ENCODE measurements at regions not wholly inside any gene's neighbourhood (a gene's known extent, or its start where the extent isn't known, plus 50 kb on each side); places are given as distances from the start of the nearest gene placed in this dataset.

DNA sequence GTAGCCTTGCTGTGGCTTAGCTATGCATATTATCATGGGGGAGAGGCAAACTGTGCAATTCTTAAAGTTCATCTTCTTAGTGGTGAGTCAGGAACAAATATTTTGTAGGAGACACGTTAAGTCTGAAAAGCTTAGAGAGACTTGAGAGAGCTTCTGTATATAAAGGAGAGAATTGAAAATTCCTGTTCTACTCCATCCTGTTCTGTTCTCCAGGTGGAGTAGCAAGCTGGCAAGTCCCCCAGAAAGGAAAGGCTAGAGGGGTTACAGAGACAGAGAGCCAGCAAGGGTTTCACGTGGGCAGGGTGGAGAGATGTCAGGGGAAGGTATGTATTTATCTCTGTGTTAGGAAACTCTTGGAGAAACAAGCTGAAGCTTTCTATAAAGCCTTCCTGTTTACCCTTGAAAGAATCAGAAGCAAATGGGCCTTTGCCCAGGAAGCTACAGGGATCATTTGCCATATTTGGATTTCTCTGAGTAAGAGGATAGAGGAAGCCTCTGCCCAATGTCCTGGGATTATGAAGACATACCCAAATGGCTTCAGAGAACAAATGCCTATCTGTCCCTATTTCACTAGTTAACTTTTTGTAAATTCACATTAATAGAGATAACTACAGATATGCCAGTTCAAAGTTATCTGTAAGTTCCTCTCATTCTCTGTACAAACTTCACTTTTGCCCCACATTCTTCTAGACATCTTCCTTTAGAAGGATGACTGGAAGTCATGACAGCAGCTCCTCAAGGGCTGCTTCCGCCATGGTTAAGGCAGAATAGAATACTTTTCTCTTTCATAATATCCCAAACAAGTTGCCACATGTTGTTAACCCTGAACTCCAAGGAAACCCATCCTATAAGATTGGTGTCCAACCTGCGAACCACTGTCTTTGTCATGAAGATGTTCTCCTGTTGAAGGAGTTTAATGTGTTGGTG is 126.7 kb upstream of the NEDD9 start:
- DNase-seq = peak in 3 of 4 experiments; percentile 34 to 52 (median 39)

DNA sequence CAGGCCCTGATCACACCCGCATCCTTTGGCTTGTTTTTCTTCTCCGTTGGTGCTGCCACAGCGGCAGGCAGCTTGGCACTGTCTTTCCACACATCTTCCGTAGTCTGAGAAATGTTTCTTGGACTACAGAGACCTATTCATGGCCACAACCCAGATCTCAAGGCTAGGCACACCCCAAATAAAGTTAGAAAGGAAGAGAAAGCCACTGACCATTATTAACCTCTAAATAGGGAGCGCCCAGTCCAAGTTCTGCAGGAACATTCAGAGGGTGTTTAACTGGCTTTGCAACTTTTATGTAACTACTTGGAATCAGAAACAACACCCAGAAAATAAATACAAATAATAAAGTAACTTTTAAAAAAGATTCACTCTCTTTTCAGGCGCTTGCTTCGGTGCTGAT is 124.8 kb upstream of the NEDD9 start:
- DNase-seq = no peak

DNA sequence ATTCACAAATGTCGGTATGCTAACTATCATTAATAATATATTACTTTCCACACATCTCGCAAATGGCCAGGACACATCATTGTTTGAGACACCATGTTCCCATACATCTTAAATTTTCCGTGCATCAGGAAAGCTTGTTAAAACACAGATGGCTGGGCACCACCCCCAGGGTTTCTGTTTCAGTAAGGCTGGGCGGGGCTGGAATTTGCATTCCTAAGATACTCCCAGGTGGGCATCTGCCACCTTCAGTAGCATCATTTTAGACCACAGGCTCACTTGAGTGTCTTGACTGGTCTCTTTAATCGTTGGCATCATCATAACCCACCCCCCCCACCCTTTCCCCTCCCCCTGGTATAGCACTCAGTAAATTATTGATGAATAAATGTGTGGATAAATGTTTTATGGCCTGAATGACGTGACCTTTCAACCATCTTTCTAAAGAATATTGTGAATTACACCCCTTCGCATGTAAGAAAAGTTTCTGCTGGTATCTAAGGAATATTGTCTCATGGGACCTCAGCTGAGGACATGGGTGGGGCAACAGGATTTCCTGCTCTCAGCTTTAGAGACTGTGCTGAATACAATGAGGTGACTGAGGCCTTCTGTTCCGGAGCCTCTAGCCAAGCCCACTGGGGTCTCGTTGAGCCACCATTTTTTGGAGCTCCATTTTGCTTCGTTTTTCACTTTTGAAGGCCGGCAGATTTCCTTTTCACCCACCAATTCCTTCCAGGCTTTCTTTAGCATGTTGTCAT is 124.1 kb upstream of the NEDD9 start:
- peak in 2 of 4 experiments; percentile 24 to 42 for DNase-seq

GRCh38 chr6:11353921-11354389 is 121.5 kb upstream of the NEDD9 start:
- DNase-seq = peak in 3 of 4 experiments; percentile 49 to 63 (median 50)

DNA sequence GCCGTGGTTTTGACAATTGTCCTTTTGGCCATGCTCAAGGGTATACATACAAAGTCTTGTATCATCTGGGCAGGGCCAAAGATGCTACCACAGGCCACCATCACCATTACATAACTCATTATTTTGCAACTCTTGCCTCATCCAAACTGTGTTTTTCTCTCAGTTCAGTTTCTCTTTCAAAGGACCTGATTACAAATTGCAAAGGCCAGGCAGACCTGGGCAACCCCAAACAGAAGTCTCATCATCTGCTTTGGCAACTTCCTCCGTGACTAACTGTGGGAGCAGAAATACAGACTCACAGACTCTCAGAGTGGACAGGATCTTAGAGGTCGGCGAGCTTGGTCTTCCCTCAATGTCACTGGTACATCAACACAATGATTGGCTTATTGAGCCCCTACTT is 117.8 kb upstream of the NEDD9 start:
- DNase-seq = peak; percentile 86 to 95 (median 90)

DNA sequence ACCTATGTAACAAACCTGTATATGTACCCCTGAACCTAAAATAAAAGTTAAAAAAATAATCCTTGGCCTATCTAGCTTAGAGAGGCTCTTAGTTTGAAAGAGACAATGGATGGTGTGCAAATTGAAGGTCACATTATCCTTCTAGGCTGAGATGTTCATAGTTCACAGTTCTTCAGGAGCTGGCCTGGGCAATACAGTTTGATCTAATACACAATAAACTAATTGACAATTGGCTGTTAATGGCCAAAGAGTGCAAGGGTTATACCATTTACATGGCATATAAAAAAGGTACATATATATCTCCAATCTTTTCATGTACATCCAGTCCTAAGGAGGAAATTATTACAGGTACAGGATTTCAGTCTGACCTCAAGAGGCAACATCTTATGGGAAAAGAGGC is 117.4 kb upstream of the NEDD9 start:
- DNase-seq = no peak

DNA sequence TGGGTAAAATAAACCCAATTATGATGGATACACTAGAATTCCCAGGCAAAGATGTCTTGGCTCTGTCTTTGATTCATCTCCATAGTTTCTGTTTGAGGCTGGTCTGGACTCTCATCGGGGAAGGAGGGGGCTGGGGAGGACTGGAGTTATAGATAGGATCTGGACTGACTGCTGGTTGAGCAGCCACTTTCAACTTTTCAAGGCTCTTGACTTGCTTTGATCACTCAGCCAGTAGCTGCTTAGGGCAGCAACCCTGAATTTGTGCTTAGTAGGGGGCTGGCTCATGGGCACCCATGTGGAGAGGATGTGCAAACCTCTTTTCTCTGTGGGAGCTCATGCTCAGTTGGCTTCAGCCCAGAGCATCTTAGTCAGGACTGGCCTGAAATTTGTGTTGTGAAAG is 114.0 kb upstream of the NEDD9 start:
- DNase-seq = no peak

DNA sequence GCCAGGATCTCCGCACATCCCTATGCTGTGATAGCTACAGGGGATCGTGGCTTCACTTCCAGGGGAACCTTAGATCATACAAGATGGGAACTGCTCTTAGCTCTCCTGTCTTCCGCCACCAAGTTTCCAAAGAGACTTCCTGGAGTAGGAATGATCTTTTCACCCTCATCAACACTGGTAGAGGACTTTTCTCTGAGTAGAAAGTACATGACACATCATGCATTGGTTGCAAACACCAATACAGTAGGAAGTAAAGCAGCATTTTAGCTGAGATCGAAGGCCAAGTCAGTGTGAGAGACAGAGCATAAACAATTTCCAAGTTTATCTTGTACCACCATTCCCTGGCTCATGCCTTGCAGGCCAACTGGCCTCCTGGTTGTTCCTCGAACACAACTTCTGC is 113.1 kb upstream of the NEDD9 start:
- no peak for DNase-seq

DNA sequence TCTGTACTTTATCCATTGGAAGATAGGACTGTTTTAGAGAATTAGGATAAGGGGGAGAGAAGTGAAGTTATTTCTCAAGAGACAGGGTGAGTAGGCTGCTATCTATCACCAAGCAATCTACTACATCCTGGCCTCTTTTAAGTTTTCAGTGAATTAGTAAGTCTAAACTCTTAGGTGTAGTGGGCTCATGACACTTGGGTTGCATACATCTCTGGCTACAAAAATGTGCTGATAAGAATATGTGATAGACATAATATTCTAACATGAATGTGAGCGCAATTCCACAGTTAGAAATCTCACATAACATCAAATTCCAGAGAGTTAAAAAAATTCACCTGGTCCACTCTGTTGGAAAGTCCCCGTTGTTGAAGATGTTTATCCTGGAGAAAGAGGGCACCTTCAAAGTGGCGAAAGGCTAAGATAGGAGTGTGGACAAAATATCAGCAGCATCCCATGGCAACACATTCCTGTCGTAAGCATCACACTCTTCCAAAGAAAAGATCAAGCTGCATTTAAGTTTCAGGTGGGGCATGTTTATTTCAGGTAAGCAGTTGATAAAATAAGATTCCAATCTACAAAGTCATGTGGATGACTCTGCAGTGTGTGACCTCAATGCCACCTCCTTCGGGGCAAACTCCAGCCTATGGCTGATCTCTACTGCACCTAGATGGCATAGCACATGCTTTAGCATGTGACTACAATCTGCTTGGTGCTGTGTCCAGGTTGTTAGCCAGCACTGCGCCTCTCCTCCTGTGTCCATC is 111.7 kb upstream of the NEDD9 start:
- no peak for DNase-seq

DNA sequence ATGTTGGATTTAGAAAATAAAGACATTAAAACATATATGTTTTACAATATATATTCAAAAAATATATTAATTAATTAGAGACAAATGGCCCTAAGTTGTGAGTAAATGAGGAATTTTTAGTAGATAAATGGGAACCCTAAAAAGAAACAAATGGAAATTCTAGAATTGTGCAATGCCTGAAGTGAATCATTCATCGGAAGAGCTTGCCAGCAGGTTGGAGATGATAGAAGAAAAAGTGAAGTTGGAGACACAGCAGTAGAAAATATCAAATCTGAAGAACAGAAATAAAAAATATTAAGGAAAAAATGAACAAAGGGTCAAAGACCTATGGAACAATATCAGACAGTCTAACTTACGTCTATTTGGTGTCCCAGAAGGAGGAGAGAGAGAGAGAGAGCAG is 109.4 kb upstream of the NEDD9 start:
- DNase-seq = peak in 2 of 4 experiments; percentile 68 to 71

DNA sequence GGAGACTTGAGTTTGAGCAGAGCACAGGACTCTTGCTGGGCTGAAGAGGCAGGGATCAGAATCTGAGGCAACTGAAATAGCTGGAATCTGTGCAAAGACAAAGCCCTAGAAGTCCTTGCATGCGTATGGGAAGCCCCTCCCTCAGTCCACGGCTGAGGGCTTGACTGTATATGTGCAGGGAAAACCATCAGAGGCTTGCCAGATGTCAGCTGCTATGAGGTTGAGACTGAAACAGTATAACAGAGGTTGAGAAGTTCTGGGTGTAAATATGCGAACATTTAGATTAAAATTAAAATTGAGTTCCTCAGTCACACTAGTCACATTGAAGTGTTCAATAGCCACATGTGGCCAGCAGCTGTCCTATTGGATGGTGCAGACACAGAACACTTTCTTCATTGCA is 108.8 kb upstream of the NEDD9 start:
- no peak for DNase-seq

DNA sequence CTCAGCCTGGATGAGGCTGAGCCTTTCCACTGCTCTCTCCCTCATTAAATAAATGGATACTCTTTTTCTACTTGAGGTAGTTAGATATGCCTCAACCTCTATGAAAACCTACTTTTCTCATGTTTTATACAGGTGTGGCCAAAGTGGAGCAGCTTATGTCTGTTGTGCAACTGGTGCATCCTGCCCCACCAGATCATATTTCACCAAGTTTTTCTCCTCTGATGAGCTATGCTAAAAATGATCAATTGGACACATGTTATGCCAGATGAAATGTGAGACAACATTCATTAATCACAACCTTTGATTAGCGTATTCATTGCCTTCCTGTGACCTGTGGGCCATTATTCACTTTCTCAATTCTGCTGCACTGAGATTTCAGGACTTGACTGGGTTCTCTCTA is 106.9 kb upstream of the NEDD9 start:
- no peak for DNase-seq

DNA sequence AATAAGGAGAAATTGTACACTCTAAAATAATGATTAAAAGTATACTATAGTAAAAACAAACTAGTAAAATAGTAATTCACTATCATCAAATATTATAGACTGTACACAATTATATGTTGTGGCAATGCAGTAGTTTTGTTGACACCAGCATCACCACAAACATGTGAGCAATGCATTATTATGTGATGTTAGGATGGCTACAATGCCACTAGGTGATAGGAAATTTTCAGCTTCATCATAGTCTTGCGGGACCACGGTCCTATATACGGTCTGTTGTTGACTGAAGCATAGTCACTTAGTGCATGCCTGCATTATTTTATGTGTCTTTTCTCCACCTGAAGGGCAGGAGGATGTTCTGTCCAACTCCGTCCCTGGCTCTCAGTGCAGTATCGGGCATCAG is 104.8 kb upstream of the NEDD9 start:
- no peak for DNase-seq

DNA sequence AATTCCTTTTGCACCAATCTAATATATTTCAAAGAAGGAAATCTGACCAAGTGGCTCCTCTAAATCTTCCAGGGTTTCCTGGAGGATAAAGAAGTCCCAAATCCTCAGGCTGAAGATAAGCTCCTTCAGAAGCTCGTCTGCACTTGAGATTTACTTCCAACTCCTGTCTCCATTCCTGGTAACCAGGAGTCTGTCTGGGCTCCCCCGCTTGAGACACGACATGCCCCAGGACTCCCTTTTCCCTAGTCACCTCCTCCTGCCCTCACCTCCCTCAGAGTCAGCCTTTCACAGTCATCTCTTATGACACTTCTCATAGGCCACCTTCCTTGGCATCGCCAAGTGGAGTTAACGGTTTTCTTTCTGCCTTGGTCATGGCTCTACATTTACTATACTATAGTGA is 103.4 kb upstream of the NEDD9 start:
- no peak for DNase-seq

- DNase-seq = peak in 1 of 4 experiments; percentile 21
Measured at GRCh38 chr6:11333132-11333849, 100.8 kb upstream of the NEDD9 start.

DNA sequence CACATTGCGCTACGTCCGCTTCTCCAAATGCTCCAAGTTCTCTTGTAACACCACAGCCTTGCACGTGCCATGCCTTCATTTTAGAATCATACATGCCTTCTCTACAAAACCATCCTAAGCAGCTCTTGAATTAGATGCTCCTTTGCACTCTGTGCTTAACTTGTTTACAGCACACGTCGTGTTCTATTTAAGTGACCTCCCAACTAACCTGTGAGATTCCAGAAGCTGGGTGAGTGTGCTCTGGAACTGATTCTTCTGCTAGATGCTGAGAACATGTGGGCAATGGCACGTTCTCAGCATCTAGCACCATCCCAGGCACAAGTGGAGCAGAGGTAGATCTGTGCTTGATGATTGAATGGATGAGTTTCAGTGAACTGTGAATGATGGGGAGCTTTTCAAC is 100.0 kb upstream of the NEDD9 start:
- no peak for DNase-seq

- DNase-seq = peak; percentile 43 to 77 (median 62)
Measured at GRCh38 chr6:11331111-11331510, 98.6 kb upstream of the NEDD9 start.

- peak; percentile 77 to 91 (median 84) for DNase-seq
Measured at GRCh38 chr6:11330413-11330760, 97.9 kb upstream of the NEDD9 start.

- DNase-seq = peak in 3 of 4 experiments; percentile 61 to 91 (median 81)
Measured at GRCh38 chr6:11329726-11330412, 97.4 kb upstream of the NEDD9 start.

DNA sequence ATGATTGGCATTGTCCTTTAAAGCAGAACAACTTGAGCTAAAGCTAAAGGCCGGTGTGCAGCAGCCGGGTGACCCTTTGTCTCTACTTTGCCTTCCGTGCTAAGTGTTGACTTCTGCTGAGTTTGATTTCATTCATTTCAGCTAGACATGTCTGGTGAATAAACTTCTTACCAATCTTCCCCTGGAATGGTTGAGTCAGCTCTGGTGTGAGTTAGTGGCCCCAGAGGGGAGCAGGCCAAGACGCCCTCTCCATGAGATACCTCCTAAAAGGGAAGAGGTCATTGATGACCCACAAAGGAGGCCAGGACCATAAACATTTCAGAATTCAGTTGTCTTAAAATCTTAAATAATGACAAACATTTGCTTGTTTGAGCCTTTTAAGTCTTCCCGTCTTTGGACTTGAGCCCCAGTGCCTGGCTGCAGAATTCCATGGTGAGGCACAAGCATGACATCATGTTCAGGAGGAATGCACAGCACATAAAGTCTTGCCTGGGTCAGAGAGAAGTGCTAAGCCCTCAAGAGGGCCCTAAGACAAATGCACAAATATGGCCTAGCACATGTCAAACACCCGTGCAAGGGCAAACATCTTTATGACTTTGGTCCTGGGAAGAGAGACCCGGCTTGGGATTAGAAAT is 96.3 kb upstream of the NEDD9 start:
- DNase-seq = peak in 1 of 4 experiments; percentile 37

DNA sequence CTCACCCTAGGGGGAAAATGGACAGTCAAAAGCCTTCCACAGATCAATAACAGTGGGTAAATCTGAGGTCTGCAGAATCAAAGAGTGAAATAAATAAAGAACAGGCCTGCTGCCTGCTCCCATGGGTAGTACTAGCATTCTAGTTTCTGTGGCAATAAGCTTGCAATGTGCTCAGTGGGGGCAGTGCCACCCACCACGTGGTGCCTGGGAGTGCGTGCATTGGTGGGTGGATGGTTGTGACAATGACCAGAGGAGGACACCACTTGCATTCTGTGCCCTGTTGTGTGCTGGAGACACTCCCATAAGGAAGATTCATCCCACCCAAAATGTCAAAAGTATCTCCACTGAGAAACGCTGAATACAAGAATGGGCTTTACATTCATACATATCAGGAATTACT is 95.5 kb upstream of the NEDD9 start:
- DNase-seq = peak; percentile 33 to 71 (median 66)

All from suppressor macrophage (primary cell).